NCI-H1092 (cell line): ENCODE measurements at regions not wholly inside any gene's neighbourhood (a gene's known extent, or its start where the extent isn't known, plus 50 kb on each side); places are given as distances from the start of the nearest gene placed in this dataset.
A peak's percentile ranks its signal among the peaks of the same experiment; 100 is the strongest.

Experiments used
- DNase-seq: peaks from one replicate; lab custom pipeline; 2025; lab: John Stamatoyannopoulos, UW

GRCh38 chr13:106297283-106297682, 238.2 kb downstream of the EFNB2 start:
- DNase-seq, result no peak

GRCh38 chr13:106296723-106297122, 238.7 kb downstream of the EFNB2 start:
- DNase-seq, result no peak

- DNase-seq, result no peak
Observed at GRCh38 chr13:106295971-106296370, 239.5 kb downstream of the EFNB2 start.

- DNase-seq, result no peak
Observed at GRCh38 chr13:106291006-106291405, 244.5 kb downstream of the EFNB2 start.

- DNase-seq, result no peak
Observed at GRCh38 chr13:106287351-106287750, 248.1 kb downstream of the EFNB2 start.

GRCh38 chr13:106286811-106287210, 248.7 kb downstream of the EFNB2 start:
- no peak for DNase-seq

GRCh38 chr13:106284358-106284757, 251.1 kb downstream of the EFNB2 start:
- DNase-seq, result no peak

GRCh38 chr13:106281426-106281825, 254.0 kb downstream of the EFNB2 start:
- no peak for DNase-seq

- DNase-seq, result peak; percentile 8
Observed at GRCh38 chr13:106277484-106278154, 257.8 kb downstream of the EFNB2 start.

- no peak for DNase-seq
Observed at GRCh38 chr13:106276876-106277275, 258.6 kb downstream of the EFNB2 start.

- DNase-seq, result no peak
Observed at GRCh38 chr13:106275446-106276032, 259.9 kb downstream of the EFNB2 start.

- DNase-seq, result no peak
Observed at GRCh38 chr13:106274551-106275203, 260.8 kb downstream of the EFNB2 start.

GRCh38 chr13:106263801-106264200, 271.7 kb downstream of the EFNB2 start:
- DNase-seq, result no peak

- DNase-seq, result no peak
Observed at GRCh38 chr13:106262886-106263285, 272.6 kb downstream of the EFNB2 start.

- DNase-seq, result no peak
Observed at GRCh38 chr13:106261450-106261849, 274.0 kb downstream of the EFNB2 start.

- no peak for DNase-seq
Observed at GRCh38 chr13:106260352-106260751, 275.1 kb downstream of the EFNB2 start.

- DNase-seq, result no peak
Observed at GRCh38 chr13:106259928-106260327, 275.5 kb downstream of the EFNB2 start.

GRCh38 chr13:106246666-106247188, 288.7 kb downstream of the EFNB2 start:
- no peak for DNase-seq

GRCh38 chr13:106246242-106246641, 289.2 kb downstream of the EFNB2 start:
- DNase-seq, result no peak

- no peak for DNase-seq
Observed at GRCh38 chr13:106243011-106243565, 292.4 kb downstream of the EFNB2 start.

- no peak for DNase-seq
Observed at GRCh38 chr13:106241974-106242953, 293.2 kb downstream of the EFNB2 start.

GRCh38 chr13:106238690-106239089, 296.8 kb downstream of the EFNB2 start:
- no peak for DNase-seq
